ENCODE measurements at regions not wholly inside any gene's neighbourhood (a gene's known extent, or its start where the extent isn't known, plus 50 kb on each side); places are given as distances from the start of the nearest gene placed in this dataset.

DNA sequence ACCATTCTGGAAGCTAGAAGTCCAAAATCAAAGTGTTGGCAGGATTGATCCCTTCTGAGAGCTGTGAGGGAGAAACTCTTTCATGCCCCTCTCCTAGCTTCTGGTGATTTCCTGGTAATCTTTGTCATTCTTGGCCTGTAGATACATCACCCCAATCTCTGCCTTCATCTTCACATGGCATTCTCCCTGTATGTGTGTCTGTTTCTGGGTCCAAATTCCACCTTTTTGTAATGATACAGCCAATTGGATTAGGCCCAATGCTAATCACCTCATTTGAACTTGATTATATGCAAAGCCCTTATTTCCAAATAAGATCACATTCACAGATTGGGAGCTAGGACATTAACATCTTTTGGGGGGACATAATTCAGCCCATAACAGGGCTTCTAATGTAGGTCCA lies 76.9 kb upstream of the MBIP start:
- intact Hi-C loops (cut with micrococcal nuclease; ENCODE audit: unreplicated experiment): no loop called here
- no peaks in the 10 kb centered on the region for H3K27me3 ChIP-seq (replicated peaks; ENCODE audit: control insufficient read depth, insufficient read depth, low read length)
- BruUV-seq (replicated peaks): no TSS peak
- no peaks in the 10 kb centered on the region for H3K36me3 ChIP-seq (ENCODE audit: control insufficient read depth, insufficient read depth, low read length)
- H3K27ac Mint-ChIP-seq (ENCODE audit: unreplicated experiment): no peak overlapping the region
- H3K27me3 Mint-ChIP-seq (ENCODE audit: insufficient read depth, unreplicated experiment): no peaks in the 10 kb centered on the region
- peaks cover 18% of the 10 kb centered on the region for H3K4me1 Mint-ChIP-seq (ENCODE audit: low read depth, unreplicated experiment)
- H3K36me3 Mint-ChIP-seq (ENCODE audit: insufficient read depth, unreplicated experiment): no peaks in the 10 kb centered on the region
- ChIA-PET CTCF (no interaction called here), POLR2A (no interaction called here)
- TF ChIP-seq, protein P1, sequence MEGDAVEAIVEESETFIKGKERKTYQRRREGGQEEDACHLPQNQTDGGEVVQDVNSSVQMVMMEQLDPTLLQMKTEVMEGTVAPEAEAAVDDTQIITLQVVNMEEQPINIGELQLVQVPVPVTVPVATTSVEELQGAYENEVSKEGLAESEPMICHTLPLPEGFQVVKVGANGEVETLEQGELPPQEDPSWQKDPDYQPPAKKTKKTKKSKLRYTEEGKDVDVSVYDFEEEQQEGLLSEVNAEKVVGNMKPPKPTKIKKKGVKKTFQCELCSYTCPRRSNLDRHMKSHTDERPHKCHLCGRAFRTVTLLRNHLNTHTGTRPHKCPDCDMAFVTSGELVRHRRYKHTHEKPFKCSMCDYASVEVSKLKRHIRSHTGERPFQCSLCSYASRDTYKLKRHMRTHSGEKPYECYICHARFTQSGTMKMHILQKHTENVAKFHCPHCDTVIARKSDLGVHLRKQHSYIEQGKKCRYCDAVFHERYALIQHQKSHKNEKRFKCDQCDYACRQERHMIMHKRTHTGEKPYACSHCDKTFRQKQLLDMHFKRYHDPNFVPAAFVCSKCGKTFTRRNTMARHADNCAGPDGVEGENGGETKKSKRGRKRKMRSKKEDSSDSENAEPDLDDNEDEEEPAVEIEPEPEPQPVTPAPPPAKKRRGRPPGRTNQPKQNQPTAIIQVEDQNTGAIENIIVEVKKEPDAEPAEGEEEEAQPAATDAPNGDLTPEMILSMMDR (IDR thresholded peaks at IDR 0.05; ENCODE audit: insufficient read depth in 1 of 2, low read depth in 1 of 2, low read length in 1 of 2, severe bottlenecking in 1 of 2, unreplicated experiment in 1 of 2): no peak
- H3K9me3 Mint-ChIP-seq (ENCODE audit: unreplicated experiment): no peaks in the 10 kb centered on the region
- no peaks in the 10 kb centered on the region for H3K9me3 ChIP-seq
- peaks cover 13% of the 10 kb centered on the region for H3K4me1 ChIP-seq
- DNase-seq: no peak
- H3K4me3 ChIP-seq (ENCODE audit: low read depth, low read length): no peak overlapping the region
- no peak overlapping the region for H3K4me3 Mint-ChIP-seq (ENCODE audit: unreplicated experiment)

DNA sequence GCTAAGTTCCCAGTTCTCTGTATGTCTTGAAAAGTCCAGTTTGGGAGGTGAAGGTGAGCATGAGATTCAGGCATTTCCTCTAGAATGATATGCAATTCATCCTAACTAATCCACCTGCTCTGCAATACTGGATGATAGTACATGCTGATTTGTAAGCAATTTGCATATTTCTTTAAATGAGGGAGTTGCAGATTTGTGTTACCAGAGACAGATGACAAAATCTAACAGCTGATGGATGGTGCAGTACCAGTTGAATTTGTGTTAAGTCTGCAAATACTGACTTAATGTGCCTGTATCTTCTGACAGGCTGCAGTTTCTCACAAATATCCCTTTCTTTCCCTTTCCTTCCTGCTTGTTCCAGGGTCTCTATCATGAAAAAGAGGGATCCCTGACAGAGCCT lies 76.4 kb upstream of the MBIP start:
- no peak for DNase-seq
- ChIA-PET CTCF (no interaction called here), POLR2A (no interaction called here)
- H3K4me1 ChIP-seq: peaks cover 13% of the 10 kb centered on the region
- no peak overlapping the region for H3K4me3 Mint-ChIP-seq (ENCODE audit: unreplicated experiment)
- H3K36me3 Mint-ChIP-seq (ENCODE audit: insufficient read depth, unreplicated experiment): no peaks in the 10 kb centered on the region
- H3K4me3 ChIP-seq (ENCODE audit: low read depth, low read length): no peak overlapping the region
- intact Hi-C loops (cut with micrococcal nuclease; ENCODE audit: unreplicated experiment): no loop called here
- no peaks in the 10 kb centered on the region for H3K27me3 ChIP-seq (replicated peaks; ENCODE audit: control insufficient read depth, insufficient read depth, low read length)
- no peaks in the 10 kb centered on the region for H3K36me3 ChIP-seq (ENCODE audit: control insufficient read depth, insufficient read depth, low read length)
- no peaks in the 10 kb centered on the region for H3K9me3 Mint-ChIP-seq (ENCODE audit: unreplicated experiment)
- no peaks in the 10 kb centered on the region for H3K9me3 ChIP-seq
- BruUV-seq (replicated peaks): no TSS peak
- TF ChIP-seq, protein P1 (IDR thresholded peaks at IDR 0.05; ENCODE audit: insufficient read depth in 1 of 2, low read depth in 1 of 2, low read length in 1 of 2, severe bottlenecking in 1 of 2, unreplicated experiment in 1 of 2): no peak
- H3K27me3 Mint-ChIP-seq (ENCODE audit: insufficient read depth, unreplicated experiment): no peaks in the 10 kb centered on the region
- H3K4me1 Mint-ChIP-seq (ENCODE audit: low read depth, unreplicated experiment): peaks cover 18% of the 10 kb centered on the region
- H3K27ac Mint-ChIP-seq (ENCODE audit: unreplicated experiment): no peak overlapping the region

GRCh38 chr14:36394593-36394992 lies 74.2 kb upstream of the MBIP start:
- no peak overlapping the region for H3K4me3 Mint-ChIP-seq (ENCODE audit: unreplicated experiment)
- POLR2A ChIA-PET: no interaction called here
- peaks cover 13% of the 10 kb centered on the region for H3K4me1 ChIP-seq
- H3K27ac Mint-ChIP-seq (ENCODE audit: unreplicated experiment): no peak overlapping the region
- no peak for DNase-seq
- no peaks in the 10 kb centered on the region for H3K9me3 Mint-ChIP-seq (ENCODE audit: unreplicated experiment)
- intact Hi-C loops (cut with micrococcal nuclease; ENCODE audit: unreplicated experiment): no loop called here
- TF ChIP-seq, protein P1 (IDR thresholded peaks at IDR 0.05; ENCODE audit: insufficient read depth in 1 of 2, low read depth in 1 of 2, low read length in 1 of 2, severe bottlenecking in 1 of 2, unreplicated experiment in 1 of 2): no peak
- no peaks in the 10 kb centered on the region for H3K27me3 Mint-ChIP-seq (ENCODE audit: insufficient read depth, unreplicated experiment)
- H3K9me3 ChIP-seq: no peaks in the 10 kb centered on the region
- no peaks in the 10 kb centered on the region for H3K27me3 ChIP-seq (replicated peaks; ENCODE audit: control insufficient read depth, insufficient read depth, low read length)
- CTCF ChIA-PET: no interaction called here
- BruUV-seq (replicated peaks): no TSS peak
- H3K36me3 Mint-ChIP-seq (ENCODE audit: insufficient read depth, unreplicated experiment): no peaks in the 10 kb centered on the region
- no peaks in the 10 kb centered on the region for H3K36me3 ChIP-seq (ENCODE audit: control insufficient read depth, insufficient read depth, low read length)
- no peak overlapping the region for H3K4me3 ChIP-seq (ENCODE audit: low read depth, low read length)
- H3K4me1 Mint-ChIP-seq (ENCODE audit: low read depth, unreplicated experiment): peaks cover 25% of the 10 kb centered on the region

Measured in Caco-2 (cell line).